HG02623 (cell line): ENCODE measurements at regions not wholly inside any gene's neighbourhood (a gene's known extent, or its start where the extent isn't known, plus 50 kb on each side); places are given as distances from the start of the nearest gene placed in this dataset.
"Not testable (repeated sequence)": the region's sequence is repeated elsewhere in the genome, so short reads cannot be mapped to it uniquely, and the experiment has no call there.

Experiments used
- ATAC-seq: cut with Tn5 transposase; IDR thresholded peaks from one replicate; pipeline ENCODE4 v1.9.1; 2021; ENCODE audit warnings: moderate library complexity; ENCODE audit not compliant: unreplicated experiment

DNA sequence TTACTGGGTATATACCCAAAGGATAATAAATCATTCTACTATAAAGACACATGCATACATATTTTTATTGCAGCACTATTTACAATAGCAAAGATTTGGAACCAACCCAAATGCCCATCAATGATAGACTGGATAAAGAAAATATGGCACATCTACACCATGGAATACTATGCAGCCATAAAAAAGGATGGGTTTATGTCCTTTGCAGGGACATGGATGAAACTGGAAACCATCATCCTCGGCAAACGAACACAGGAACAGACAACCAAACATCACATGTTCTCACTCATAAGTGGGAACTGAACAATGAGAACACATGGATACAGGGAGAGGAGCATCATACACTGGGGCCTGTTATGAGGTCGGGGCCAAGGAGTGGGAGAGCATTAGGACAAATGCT, 665.0 kb upstream of the KCNMB2 start:
- ATAC-seq = not testable (repeated sequence)

DNA sequence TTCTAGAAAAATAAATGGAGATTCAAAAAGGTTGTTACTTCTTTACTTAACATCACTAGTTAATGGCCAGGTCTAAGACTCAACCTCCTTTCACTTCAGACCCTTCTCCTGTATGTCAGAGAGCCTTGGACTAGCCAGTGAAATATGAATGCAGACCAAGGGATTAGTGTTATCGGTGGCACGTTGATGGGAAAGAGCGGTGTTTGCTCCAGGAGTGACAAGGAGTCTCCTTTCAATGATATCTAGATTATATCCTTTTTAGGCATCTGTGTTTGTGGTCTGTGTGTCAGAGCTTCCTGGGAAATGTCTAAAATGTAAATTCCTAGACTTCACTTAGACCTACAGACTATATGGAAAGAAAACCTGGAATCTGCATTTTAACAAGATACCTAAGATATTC, 658.0 kb upstream of the KCNMB2 start:
- ATAC-seq = no peak

DNA sequence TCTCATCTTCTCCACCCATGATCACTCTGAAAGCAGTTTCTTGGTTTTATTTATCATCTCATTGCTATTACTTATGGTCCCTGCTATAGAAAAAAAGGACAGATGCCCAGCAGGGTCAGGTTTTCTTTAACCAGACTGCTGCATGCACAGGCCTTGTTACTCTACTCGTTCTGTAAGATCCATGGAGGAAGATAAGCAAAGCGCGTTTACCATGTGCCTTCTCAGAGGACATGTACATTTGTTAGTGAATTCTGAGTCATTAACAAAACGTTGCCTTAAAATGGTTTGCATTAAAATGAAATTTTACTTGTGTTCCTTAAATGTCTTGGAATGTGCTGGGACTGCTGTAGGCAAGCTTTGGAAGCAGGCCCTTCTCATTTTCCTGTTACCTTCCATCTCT, 657.3 kb upstream of the KCNMB2 start:
- no peak for ATAC-seq

- ATAC-seq = no peak
These were observed 654.9 kb upstream of the KCNMB2 start for GRCh38 chr3:177881351-177881750.

DNA sequence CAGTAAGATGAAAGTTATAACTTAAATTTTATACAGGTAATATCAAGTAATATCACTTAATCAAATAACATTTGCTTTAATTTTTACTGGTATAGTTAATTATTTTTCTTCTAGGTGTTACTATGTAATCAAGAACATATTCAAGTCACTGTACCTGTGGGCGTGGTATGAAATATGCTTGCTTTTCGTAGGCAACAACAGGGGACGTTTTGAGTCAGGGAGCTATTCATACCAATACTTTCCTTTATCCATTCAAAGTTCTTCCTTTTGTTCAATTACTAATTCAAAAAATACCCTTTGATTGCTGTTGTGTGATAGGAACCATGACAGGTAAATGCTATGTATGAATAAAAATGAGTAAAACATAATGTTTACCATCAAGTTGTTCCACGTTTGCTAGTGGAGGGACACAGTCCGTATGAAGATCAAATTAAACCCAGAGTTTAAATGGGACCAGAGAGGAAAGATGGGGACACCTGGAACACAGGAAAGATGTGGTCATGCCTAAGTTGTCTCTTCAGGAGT, 654.0 kb upstream of the KCNMB2 start:
- ATAC-seq = no peak

DNA sequence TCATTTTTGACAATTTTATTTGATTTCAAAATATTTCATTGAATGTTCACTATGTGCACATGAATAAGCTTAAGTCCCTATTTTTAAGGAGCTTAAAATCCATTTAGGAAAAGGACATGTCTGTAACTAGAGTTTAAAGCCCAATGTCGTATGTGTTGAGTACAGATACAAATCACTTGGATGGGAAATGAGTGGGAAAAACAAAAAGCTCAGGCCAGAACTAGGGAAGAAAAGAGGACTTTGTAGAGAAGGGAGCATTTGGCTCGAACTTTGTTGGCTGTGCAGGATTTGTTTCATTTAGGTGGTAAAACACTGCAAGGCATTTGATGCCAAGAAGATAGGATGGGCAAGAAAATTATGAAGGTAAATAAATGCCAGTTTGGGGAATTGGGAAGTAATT, 653.1 kb upstream of the KCNMB2 start:
- no peak for ATAC-seq

- no peak for ATAC-seq
These were observed 652.3 kb upstream of the KCNMB2 start for GRCh38 chr3:177883957-177884356.

- ATAC-seq = no peak
These were observed 651.2 kb upstream of the KCNMB2 start for GRCh38 chr3:177885063-177885462.

DNA sequence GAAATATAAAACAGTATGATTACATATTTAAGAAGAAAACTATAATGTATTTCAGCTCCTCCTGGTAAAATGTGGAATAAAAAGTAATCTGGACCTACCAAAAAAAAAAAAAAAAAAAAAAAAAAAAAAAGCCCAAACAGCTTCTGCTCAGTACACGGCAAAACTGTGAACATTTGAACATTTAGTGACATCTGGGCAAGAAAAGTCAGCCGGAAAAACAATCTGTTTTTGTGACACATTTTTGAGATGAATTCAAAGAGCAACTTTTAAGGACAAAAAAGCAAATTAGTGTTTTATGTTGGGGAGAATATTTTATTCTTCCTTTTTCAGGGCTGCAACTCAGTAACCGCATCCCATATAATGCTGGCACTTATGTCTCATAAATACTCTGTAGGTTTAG, 649.7 kb upstream of the KCNMB2 start:
- ATAC-seq = no peak

GRCh38 chr3:177887475-177887874, 648.8 kb upstream of the KCNMB2 start:
- ATAC-seq = no peak

DNA sequence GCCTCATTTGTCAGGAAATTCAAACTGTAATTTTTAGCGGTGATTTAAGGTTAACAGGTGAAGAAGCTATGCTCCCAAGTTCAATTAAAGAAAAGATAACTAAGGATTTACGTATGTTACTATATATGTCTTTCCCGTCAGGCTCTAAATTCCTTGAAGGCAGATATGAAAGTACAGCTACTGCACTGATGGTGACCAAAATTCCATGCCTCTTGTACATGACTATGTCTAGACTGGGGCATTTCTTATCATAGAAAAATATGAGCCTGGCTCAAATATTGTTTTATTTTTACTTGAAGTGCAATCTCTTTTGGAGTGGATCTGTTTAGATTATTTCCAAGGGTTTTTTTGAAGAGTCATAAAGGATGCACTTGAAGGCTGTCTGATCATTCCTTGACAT, 647.1 kb upstream of the KCNMB2 start:
- no peak for ATAC-seq

- ATAC-seq = no peak
These were observed 646.4 kb upstream of the KCNMB2 start for GRCh38 chr3:177889652-177890358.

- no peak for ATAC-seq
These were observed 645.9 kb upstream of the KCNMB2 start for GRCh38 chr3:177890359-177890683.

DNA sequence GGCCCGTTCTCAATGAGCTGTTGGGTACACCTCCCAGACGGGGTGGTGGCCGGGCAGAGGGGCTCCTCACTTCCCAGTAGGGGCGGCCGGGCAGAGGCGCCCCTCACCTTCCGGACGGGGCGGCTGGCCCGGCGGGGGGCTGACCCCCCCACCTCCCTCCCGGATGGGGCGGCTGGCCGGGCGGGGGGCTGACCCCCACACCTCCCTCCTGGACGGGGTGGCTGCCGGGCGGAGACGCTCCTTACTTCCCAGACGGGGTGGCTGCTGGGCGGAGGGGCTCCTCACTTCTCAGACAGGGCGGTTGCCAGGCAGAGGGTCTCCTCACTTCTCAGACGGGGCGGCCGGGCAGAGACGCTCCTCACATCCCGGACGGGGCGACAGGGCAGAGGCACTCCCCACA, 644.7 kb upstream of the KCNMB2 start:
- ATAC-seq = not testable (repeated sequence)

DNA sequence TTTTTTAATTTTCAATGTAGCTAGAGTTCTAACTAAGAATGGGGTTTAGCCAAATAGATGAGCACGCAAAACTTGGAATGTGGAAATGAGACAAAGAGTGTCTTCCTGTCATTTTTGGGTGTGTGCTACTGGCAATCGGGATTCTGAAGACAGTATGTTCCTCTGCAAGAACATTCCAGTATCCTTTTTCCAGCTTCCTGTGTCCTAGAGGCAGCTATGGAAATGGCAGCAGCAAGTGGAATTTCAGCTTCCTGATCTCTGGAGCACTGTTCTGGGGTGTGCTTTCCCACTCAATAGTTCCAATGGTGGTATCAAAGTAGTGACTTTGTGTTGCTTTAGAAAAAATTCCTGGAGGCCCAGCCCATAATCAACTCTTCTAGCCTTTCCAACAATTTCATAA, 642.9 kb upstream of the KCNMB2 start:
- no peak for ATAC-seq

GRCh38 chr3:177894081-177894728, 642.0 kb upstream of the KCNMB2 start:
- ATAC-seq = no peak

DNA sequence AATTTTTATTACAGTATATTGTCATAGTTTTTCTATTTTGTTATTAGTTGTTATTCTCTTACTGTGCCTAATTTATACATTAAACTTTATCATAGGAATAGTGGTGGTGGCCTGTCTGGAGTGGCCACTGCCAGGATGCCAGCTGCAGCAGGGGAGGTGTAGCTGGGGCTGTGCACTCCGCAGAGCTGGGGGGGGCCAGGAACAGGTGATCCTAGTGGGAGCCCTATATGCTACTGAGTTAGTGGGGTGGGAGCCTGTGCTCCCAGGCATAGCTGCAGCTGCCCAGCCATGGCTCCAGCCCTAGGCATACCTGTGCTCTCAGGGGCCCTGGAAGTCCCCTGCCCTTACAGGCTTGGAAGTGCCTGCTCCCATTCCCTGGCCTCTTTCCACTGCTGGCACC, 638.1 kb upstream of the KCNMB2 start:
- ATAC-seq = no peak

DNA sequence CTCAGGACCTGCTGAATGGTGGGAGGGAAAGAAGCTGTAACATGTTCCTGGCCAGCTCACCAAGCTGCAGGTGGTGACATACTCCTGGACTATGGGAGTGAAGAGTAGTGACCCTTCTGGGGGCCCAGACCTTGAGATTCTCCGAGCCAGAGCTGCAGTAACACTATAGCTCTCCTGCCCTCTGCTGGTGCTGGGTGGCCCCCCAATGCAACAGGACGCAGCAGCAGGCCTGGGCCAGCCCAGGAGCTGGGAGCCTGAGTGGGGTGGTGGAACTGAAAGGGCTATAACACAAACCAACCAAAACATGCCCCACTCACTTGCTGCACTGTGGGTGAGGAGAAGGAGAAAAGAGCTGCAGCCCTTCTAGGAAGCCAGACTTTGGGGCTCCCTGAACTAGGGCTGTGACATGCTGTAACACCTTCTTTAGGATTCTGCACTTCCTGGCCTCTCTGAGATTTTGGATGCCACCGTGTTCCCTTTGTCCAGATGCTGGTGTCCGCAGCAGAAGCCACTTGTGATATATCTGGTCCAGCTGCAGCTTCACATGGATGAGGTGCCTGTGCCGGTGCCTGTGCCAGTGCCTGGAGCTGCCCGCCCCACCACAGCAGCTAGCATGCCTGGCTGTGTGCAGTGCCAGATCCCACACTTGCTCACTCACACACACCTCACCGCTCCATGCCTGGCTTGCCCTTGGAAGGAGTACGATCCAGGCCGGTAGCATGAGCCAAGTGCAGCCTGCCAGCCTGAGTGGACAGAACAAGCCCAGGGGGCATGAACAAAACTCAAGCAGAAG, 636.8 kb upstream of the KCNMB2 start:
- ATAC-seq = no peak

- no peak for ATAC-seq
These were observed 633.4 kb upstream of the KCNMB2 start for GRCh38 chr3:177902876-177903275.

DNA sequence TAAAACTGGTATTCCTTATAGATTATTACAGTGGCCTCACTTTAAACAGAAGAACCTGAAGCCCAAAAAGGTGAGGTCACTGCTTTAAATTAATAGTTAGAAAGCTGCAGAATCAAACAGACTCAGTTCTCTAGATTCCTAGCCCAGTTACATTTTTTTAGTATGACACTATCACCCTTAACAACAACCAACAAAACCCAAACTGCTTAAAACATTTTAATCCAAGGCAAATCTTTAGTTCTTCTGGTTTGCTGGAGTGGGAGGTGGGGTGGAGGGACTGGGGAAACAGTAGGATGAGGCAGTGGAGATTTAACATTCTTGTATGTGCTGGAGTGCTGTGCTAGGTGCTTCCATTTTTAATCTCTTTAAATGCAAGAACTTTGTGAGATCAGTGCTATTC, 631.6 kb upstream of the KCNMB2 start:
- no peak for ATAC-seq

GRCh38 chr3:177905173-177906125, 630.8 kb upstream of the KCNMB2 start:
- ATAC-seq = no peak
